ENCODE measurements at regions not wholly inside any gene's neighbourhood (a gene's known extent, or its start where the extent isn't known, plus 50 kb on each side); places are given as distances from the start of the nearest gene placed in this dataset.

- TF ChIP-seq CTCF (IDR thresholded peaks at IDR 0.05) (no peak), POLR2AphosphoS5 (IDR thresholded peaks at IDR 0.05) (no peak), POLR2A (IDR thresholded peaks at IDR 0.05) (no peak)
Measured at GRCh38 chr4:156516698-156517097, 454.9 kb downstream of the PDGFC start.

All from prostate gland (tissue), 2 donors.